IMR-90 (cell line): ENCODE measurements at regions not wholly inside any gene's neighbourhood (a gene's known extent, or its start where the extent isn't known, plus 50 kb on each side); places are given as distances from the start of the nearest gene placed in this dataset.

Source experiments
- ATAC-seq: fragments of 200-7000 bp; cut with Tn5 transposase; 2 replicates; pipeline ENCODE4 v1.9.1; 2020; ENCODE audit warnings: low read depth, mild to moderate bottlenecking, moderate library complexity
- BruUV-seq: library from RNA; stranded (reverse); fragments of 400-500 nt; replicated peaks from 2 replicates; lab custom pipeline; 2021; lab: Mats Ljungman, UMichigan
- CTCF ChIA-PET: fragments of 300-600 bp; formaldehyde crosslinking; extraction: SDS; loops from one replicate; lab custom pipeline; 2021; ENCODE audit warnings: antibody characterized with exemption; lab: Yijun Ruan, JAX
- POLR2A ChIA-PET: fragments of 300-600 bp; sonication (Branson Sonifier 250); formaldehyde crosslinking; loops from one replicate; lab custom pipeline; 2022; ENCODE audit warnings: antibody characterized with exemption; ENCODE audit not compliant: unreplicated experiment; lab: Charles Lee
- DNase-seq: peaks from one replicate; pipeline ENCODE4 v3.0.0; 2013
- H2AFZ ChIP-seq: replicated peaks from 2 replicates; pipeline ENCODE3; 2013; ENCODE audit warnings: low read length, mild to moderate bottlenecking; ENCODE audit not compliant: poor library complexity
- H2AK5ac ChIP-seq: 2 replicates; pipeline ENCODE4 v1.6.1; 2013; ENCODE audit warnings: low read depth, low read length, inconsistent platforms
- H2AK9ac ChIP-seq: replicated peaks from 2 replicates; pipeline ENCODE3; 2013; ENCODE audit warnings: mild to moderate bottlenecking, low read depth, low read length, moderate library complexity; ENCODE audit not compliant: poor library complexity
- H2BK120ac ChIP-seq: 2 replicates; pipeline ENCODE4 v1.6.1; 2013; ENCODE audit warnings: low read depth, low read length, inconsistent platforms
- H2BK15ac ChIP-seq: 3 replicates; pipeline ENCODE4 v1.6.1; 2013; ENCODE audit warnings: low read depth, low read length, inconsistent platforms
- H2BK20ac ChIP-seq: 2 replicates; pipeline ENCODE4 v1.6.1; 2013; ENCODE audit warnings: low read depth, mild to moderate bottlenecking, inconsistent platforms, low read length, moderate library complexity
- H2BK5ac ChIP-seq: 2 replicates; pipeline ENCODE4 v1.6.1; 2013; ENCODE audit warnings: mild to moderate bottlenecking, low read depth, low read length, inconsistent platforms; ENCODE audit not compliant: poor library complexity, severe bottlenecking
- H3K14ac ChIP-seq: replicated peaks from 2 replicates; pipeline ENCODE4 v1.6.1; 2013; ENCODE audit warnings: low read depth, low read length, inconsistent platforms
- H3K18ac ChIP-seq: 2 replicates; pipeline ENCODE4 v1.6.1; 2013; ENCODE audit warnings: low read depth, low read length, control low read depth
- H3K23ac ChIP-seq: 2 replicates; pipeline ENCODE4 v1.6.1; 2013; ENCODE audit warnings: low read depth, low read length, inconsistent platforms
- H3K27ac ChIP-seq: 2 replicates; pipeline ENCODE4 v1.5.1; 2013; ENCODE audit warnings: mild to moderate bottlenecking, control low read depth, low read length; ENCODE audit not compliant: insufficient read depth
- H3K27me3 ChIP-seq: 2 replicates; pipeline ENCODE4 v1.6.1; 2013; ENCODE audit warnings: low read length; ENCODE audit not compliant: control insufficient read depth, insufficient read depth
- H3K36me3 ChIP-seq: 2 replicates; pipeline ENCODE4 v1.6.1; 2013; ENCODE audit warnings: low read length, mixed read lengths; ENCODE audit not compliant: control insufficient read depth, insufficient read depth
- H3K4ac ChIP-seq: 2 replicates; pipeline ENCODE4 v1.6.1; 2013; ENCODE audit warnings: low read depth, low read length, inconsistent platforms
- H3K4me1 ChIP-seq: 2 replicates; pipeline ENCODE4 v1.6.1; 2013; ENCODE audit warnings: low read length, mixed read lengths; ENCODE audit not compliant: control insufficient read depth, insufficient read depth
- H3K4me2 ChIP-seq: 2 replicates; pipeline ENCODE4 v1.6.1; 2013; ENCODE audit warnings: low read depth, mild to moderate bottlenecking, control low read depth, low read length, moderate library complexity
- H3K4me3 ChIP-seq: 2 replicates; pipeline ENCODE4 v1.5.1; 2013; ENCODE audit warnings: low read depth, mild to moderate bottlenecking, control low read depth, low read length, moderate library complexity; ENCODE audit not compliant: insufficient read depth
- H3K56ac ChIP-seq: 2 replicates; pipeline ENCODE4 v1.6.1; 2013; ENCODE audit warnings: low read length, inconsistent platforms; ENCODE audit not compliant: insufficient read depth; ENCODE audit errors: extremely low read depth
- H3K79me1 ChIP-seq, 2 experiments: 2 replicates each; pipeline ENCODE4 v1.6.1; 2013; ENCODE audit warnings: low read length in 2 of 2, inconsistent platforms in 1 of 2, low read depth in 1 of 2
- H3K9ac ChIP-seq: 2 replicates; pipeline ENCODE4 v1.6.1; 2013; ENCODE audit warnings: low read depth, low read length, control low read depth
- H3K9me1 ChIP-seq: 2 replicates; pipeline ENCODE4 v1.6.1; 2013; ENCODE audit warnings: low read length, inconsistent platforms; ENCODE audit not compliant: insufficient read depth
- H3K9me3 ChIP-seq: 2 replicates; pipeline ENCODE4 v1.6.1; 2013; ENCODE audit warnings: low read length; ENCODE audit not compliant: control insufficient read depth, insufficient read depth
- H4K20me1 ChIP-seq: 2 replicates; pipeline ENCODE4 v1.6.1; 2013; ENCODE audit warnings: low read length, inconsistent platforms; ENCODE audit not compliant: insufficient read depth
- H4K5ac ChIP-seq: 2 replicates; pipeline ENCODE4 v1.6.1; 2013; ENCODE audit warnings: mild to moderate bottlenecking, low read depth, low read length, control low read depth
- H4K8ac ChIP-seq, 2 experiments: 2 replicates each; pipeline ENCODE4 v1.6.1; 2013; ENCODE audit warnings: low read depth in 2 of 2, low read length in 2 of 2, control low read depth in 1 of 2, inconsistent platforms in 1 of 2
- H4K91ac ChIP-seq: 2 replicates; pipeline ENCODE4 v1.6.1; 2013; ENCODE audit warnings: low read depth, low read length, inconsistent platforms; ENCODE audit not compliant: insufficient read depth
- BHLHE40 ChIP-seq: fragments of 150-350 bp; IDR thresholded peaks from 2 replicates; pipeline ENCODE4 v1.6.1; 2016; ENCODE audit warnings: mild to moderate bottlenecking, low read depth, low read length
- CEBPB ChIP-seq: IDR thresholded peaks from 2 replicates; pipeline ENCODE4 v1.6.1; 2012; ENCODE audit warnings: low read depth, low read length, improper control_type of control experiment
- CHD1 ChIP-seq: IDR thresholded peaks from 2 replicates; pipeline ENCODE4 v1.6.1; 2012; ENCODE audit warnings: low read depth, low read length, improper control_type of control experiment
- FOS ChIP-seq: fragments of 150-350 bp; IDR thresholded peaks from 2 replicates; pipeline ENCODE4 v1.6.1; 2016; ENCODE audit warnings: low read depth, low read length
- MAFK ChIP-seq: IDR thresholded peaks from 2 replicates; pipeline ENCODE4 v1.6.1; 2012; ENCODE audit warnings: low read depth, low read length, improper control_type of control experiment
- MAZ ChIP-seq: IDR thresholded peaks from 2 replicates; pipeline ENCODE4 v1.6.1; 2012; ENCODE audit warnings: low read depth, mild to moderate bottlenecking, low read length, improper control_type of control experiment, moderate library complexity, borderline replicate concordance
- MXI1 ChIP-seq: IDR thresholded peaks from 2 replicates; pipeline ENCODE4 v1.6.1; 2012; ENCODE audit warnings: low read depth, mild to moderate bottlenecking, low read length, moderate library complexity, borderline replicate concordance
- NFE2L2 ChIP-seq: fragments of 150-350 bp; IDR thresholded peaks from 2 replicates; pipeline ENCODE4 v1.6.1; 2016; ENCODE audit warnings: low read depth, mild to moderate bottlenecking, low read length
- POLR2A ChIP-seq: IDR thresholded peaks from 2 replicates; pipeline ENCODE4 v1.6.1; 2012; ENCODE audit warnings: mild to moderate bottlenecking, low read depth, low read length
- RAD21 ChIP-seq: IDR thresholded peaks from 2 replicates; pipeline ENCODE4 v1.6.1; 2012; ENCODE audit warnings: low read length, improper control_type of control experiment
- RCOR1 ChIP-seq: IDR thresholded peaks from 2 replicates; pipeline ENCODE4 v1.6.1; 2012; ENCODE audit warnings: mild to moderate bottlenecking, low read length, improper control_type of control experiment; ENCODE audit not compliant: insufficient replicate concordance
- RFX5 ChIP-seq: IDR thresholded peaks from 2 replicates; pipeline ENCODE4 v1.8.0; 2012; ENCODE audit warnings: low read depth, mild to moderate bottlenecking, low read length, moderate library complexity
- SMC3 ChIP-seq: fragments of 150-350 bp; IDR thresholded peaks from 2 replicates; pipeline ENCODE4 v1.6.1; 2016; ENCODE audit warnings: low read depth, mild to moderate bottlenecking, antibody characterized with exemption, low read length, moderate library complexity
- WGBS, 2 experiments: methylation state at CpG; one replicate each; pipeline versions ENCODE4 v1.1.5 to v1.1.7; 2013; ENCODE audit warnings: missing lambda C conversion rate in 2 of 2; ENCODE audit not compliant: insufficient read length in 1 of 2; ENCODE audit errors: extremely low coverage in 2 of 2; 5-methylcytosine and 5-hydroxymethylcytosine counted together
- dilution Hi-C: fragments of 300-500 bp; cut with HindIII; formaldehyde crosslinking; loops from one replicate; pipeline ENCODE4 v1.14.3; 2018; ENCODE audit warnings: low sequenced_read_pairs; ENCODE audit not compliant: unreplicated experiment
- in situ Hi-C: fragments of 300-500 bp; cut with MboI; formaldehyde crosslinking; loops from 3 replicates; pipeline ENCODE4 v1.14.3; 2019; ENCODE audit warnings: low sequenced_read_pairs, inconsistent platforms, mixed read lengths
- intact Hi-C: fragments of 100-400 bp; cut with micrococcal nuclease; formaldehyde crosslinking; loops from 2 replicates; pipeline ENCODE4 v1.10.0; 2022
- TF ChIP-seq, protein P1 (sequence below): conservative IDR thresholded peaks from 2 replicates; pipeline ENCODE4 v1.5.1; 2012; ENCODE audit warnings: mild to moderate bottlenecking, low read depth, low read length, improper control_type of control experiment
- TF ChIP-seq, protein P2 (sequence below): fragments of 150-350 bp; IDR thresholded peaks from 2 replicates; pipeline ENCODE4 v1.6.1; 2017; ENCODE audit warnings: mild to moderate bottlenecking, antibody characterized with exemption, low read length, low read depth
- TF ChIP-seq, protein P3 (sequence below): fragments of 150-350 bp; IDR thresholded peaks from 2 replicates; pipeline ENCODE4 v1.6.1; 2016; ENCODE audit warnings: low read depth, mild to moderate bottlenecking, low read length, moderate library complexity, borderline replicate concordance

DNA sequence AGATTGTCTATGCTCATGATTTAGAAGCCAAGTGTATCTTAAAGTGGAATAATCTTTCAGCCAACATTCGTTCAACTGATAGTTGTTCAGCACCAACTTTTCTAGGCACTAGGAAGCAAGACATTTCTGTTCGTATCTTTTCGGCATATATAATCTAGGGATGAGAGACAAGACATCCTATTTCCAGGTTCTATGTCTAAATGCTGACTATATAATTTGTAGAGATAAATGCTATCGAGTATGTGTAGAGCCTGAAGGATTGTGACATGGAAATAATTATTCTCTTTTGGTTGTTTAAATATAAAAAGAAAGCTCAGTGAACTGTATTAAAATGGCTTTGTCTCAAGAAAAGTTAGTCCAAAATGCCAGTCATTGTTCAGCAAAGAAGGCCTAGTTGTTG, 371.6 kb downstream of the DOK5 start:
- no peak overlapping the region for H3K4ac ChIP-seq
- no peak overlapping the region for H3K56ac ChIP-seq
- BruUV-seq, result no TSS peak
- H3K9ac ChIP-seq, result no peak overlapping the region
- no peak overlapping the region for H2BK5ac ChIP-seq
- no peak overlapping the region for H3K14ac ChIP-seq
- H3K4me3 ChIP-seq, result no peak overlapping the region
- no peaks in the 10 kb centered on the region for H3K36me3 ChIP-seq
- no peak overlapping the region for H4K91ac ChIP-seq
- H2BK120ac ChIP-seq, result no peak overlapping the region
- TF ChIP-seq, protein P1, sequence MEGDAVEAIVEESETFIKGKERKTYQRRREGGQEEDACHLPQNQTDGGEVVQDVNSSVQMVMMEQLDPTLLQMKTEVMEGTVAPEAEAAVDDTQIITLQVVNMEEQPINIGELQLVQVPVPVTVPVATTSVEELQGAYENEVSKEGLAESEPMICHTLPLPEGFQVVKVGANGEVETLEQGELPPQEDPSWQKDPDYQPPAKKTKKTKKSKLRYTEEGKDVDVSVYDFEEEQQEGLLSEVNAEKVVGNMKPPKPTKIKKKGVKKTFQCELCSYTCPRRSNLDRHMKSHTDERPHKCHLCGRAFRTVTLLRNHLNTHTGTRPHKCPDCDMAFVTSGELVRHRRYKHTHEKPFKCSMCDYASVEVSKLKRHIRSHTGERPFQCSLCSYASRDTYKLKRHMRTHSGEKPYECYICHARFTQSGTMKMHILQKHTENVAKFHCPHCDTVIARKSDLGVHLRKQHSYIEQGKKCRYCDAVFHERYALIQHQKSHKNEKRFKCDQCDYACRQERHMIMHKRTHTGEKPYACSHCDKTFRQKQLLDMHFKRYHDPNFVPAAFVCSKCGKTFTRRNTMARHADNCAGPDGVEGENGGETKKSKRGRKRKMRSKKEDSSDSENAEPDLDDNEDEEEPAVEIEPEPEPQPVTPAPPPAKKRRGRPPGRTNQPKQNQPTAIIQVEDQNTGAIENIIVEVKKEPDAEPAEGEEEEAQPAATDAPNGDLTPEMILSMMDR, result no peak
- TF ChIP-seq, protein P2, sequence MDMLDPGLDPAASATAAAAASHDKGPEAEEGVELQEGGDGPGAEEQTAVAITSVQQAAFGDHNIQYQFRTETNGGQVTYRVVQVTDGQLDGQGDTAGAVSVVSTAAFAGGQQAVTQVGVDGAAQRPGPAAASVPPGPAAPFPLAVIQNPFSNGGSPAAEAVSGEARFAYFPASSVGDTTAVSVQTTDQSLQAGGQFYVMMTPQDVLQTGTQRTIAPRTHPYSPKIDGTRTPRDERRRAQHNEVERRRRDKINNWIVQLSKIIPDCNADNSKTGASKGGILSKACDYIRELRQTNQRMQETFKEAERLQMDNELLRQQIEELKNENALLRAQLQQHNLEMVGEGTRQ, result no peak
- TF ChIP-seq, protein P3, sequence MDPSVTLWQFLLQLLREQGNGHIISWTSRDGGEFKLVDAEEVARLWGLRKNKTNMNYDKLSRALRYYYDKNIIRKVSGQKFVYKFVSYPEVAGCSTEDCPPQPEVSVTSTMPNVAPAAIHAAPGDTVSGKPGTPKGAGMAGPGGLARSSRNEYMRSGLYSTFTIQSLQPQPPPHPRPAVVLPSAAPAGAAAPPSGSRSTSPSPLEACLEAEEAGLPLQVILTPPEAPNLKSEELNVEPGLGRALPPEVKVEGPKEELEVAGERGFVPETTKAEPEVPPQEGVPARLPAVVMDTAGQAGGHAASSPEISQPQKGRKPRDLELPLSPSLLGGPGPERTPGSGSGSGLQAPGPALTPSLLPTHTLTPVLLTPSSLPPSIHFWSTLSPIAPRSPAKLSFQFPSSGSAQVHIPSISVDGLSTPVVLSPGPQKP, result no peak
- TF ChIP-seq RFX5 (no peak), CHD1 (no peak), NFE2L2 (no peak), RAD21 (no peak), MAZ (no peak), MAFK (no peak), FOS (no peak), MXI1 (no peak), POLR2A (no peak), BHLHE40 (no peak), CEBPB (no peak), RCOR1 (no peak), SMC3 (no peak)
- in situ Hi-C loops (no loop called here), intact Hi-C loops (no loop called here), dilution Hi-C loops (no loop called here)
- ATAC-seq (no peak), DNase-seq (no peak)
- no peaks in the 10 kb centered on the region for H3K4me1 ChIP-seq
- ChIA-PET POLR2A (no interaction called here), CTCF (no interaction called here)
- H3K9me1 ChIP-seq, result no peaks in the 10 kb centered on the region
- no peaks in the 10 kb centered on the region for H3K27me3 ChIP-seq
- no peak overlapping the region for H2BK20ac ChIP-seq
- peaks cover 12% of the 10 kb centered on the region for H3K9me3 ChIP-seq
- no peak overlapping the region for H2AFZ ChIP-seq
- H4K20me1 ChIP-seq, result no peaks in the 10 kb centered on the region
- H4K8ac ChIP-seq, result no peak overlapping the region
- H3K18ac ChIP-seq, result no peak overlapping the region
- H3K27ac ChIP-seq, result no peak overlapping the region
- no peaks in the 10 kb centered on the region for H3K79me1 ChIP-seq
- no peak overlapping the region for H3K4me2 ChIP-seq
- H4K5ac ChIP-seq, result no peak overlapping the region
- WGBS, 2 experiments, result no CpG with 5 or more reads among the region's 4 CpGs
- H2BK15ac ChIP-seq, result no peak overlapping the region
- no peak overlapping the region for H2AK5ac ChIP-seq
- no peak overlapping the region for H3K23ac ChIP-seq
- no peak overlapping the region for H2AK9ac ChIP-seq
